NT2/D1 (cell line): ENCODE measurements at regions not wholly inside any gene's neighbourhood (a gene's known extent, or its start where the extent isn't known, plus 50 kb on each side); places are given as distances from the start of the nearest gene placed in this dataset.

ENCODE experiments used
- DNase-seq: peaks from one replicate; pipeline ENCODE4 v3.0.0-alpha.2; 2011; ENCODE audit warnings: low read depth, low spot score
- H3K27me3 ChIP-seq: 2 replicates; pipeline ENCODE4 v1.6.0; 2011; ENCODE audit warnings: mild to moderate bottlenecking; ENCODE audit not compliant: insufficient read length, insufficient read depth
- H3K36me3 ChIP-seq: 2 replicates; pipeline ENCODE4 v1.6.1; 2011; ENCODE audit warnings: mild to moderate bottlenecking, low read length, mixed read lengths; ENCODE audit not compliant: insufficient read depth, insufficient read length
- H3K4me1 ChIP-seq: 2 replicates; pipeline ENCODE4 v1.5.1; 2011; ENCODE audit not compliant: insufficient read depth, insufficient read length
- H3K4me3 ChIP-seq: 2 replicates; pipeline ENCODE4 v1.5.1; 2011; ENCODE audit warnings: low read depth; ENCODE audit not compliant: insufficient read length
- H3K9ac ChIP-seq: 2 replicates; pipeline ENCODE4 v1.6.0; 2011; ENCODE audit warnings: low read depth; ENCODE audit not compliant: insufficient read length
- H3K9me3 ChIP-seq: 2 replicates; pipeline ENCODE4 v1.5.1; 2011; ENCODE audit warnings: mild to moderate bottlenecking, low read length; ENCODE audit not compliant: insufficient read depth
- SUZ12 ChIP-seq: IDR thresholded peaks from 2 replicates; pipeline ENCODE4 v1.6.1; 2011; ENCODE audit not compliant: insufficient read length, insufficient read depth; ENCODE audit errors: extremely low read depth
- YY1 ChIP-seq: IDR thresholded peaks from 2 replicates; pipeline ENCODE4 v1.6.1; 2011; ENCODE audit not compliant: insufficient read length, insufficient read depth
- ZNF274 ChIP-seq: IDR thresholded peaks from 2 replicates; pipeline ENCODE4 v1.6.1; 2011; ENCODE audit warnings: mild to moderate bottlenecking, low read depth, low read length

DNA sequence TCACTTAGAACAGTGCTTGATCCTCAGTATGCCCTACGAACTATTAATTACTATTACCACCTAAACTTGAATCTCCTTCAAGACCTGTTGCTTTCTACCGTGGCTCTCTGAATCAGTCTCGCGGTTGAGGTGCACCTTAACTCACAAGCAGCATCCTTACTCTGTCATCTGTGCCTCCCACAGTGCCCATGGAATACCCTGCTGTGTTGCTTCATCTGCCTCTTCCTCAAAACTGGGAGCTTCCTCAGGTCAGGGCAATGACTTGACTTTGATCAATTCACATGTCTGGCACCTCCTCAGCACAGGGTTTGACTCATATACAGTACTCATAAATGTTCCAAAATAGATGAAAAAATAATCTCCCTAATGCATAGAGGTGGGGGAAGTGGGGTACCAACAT, 305.9 kb downstream of the NUAK1 start:
- no peak for DNase-seq
- TF ChIP-seq ZNF274 (no peak), SUZ12 (no peak), YY1 (no peak)
- no peak overlapping the region for H3K9ac ChIP-seq
- H3K4me3 ChIP-seq = no peak overlapping the region
- no peaks in the 10 kb centered on the region for H3K9me3 ChIP-seq
- no peaks in the 10 kb centered on the region for H3K27me3 ChIP-seq
- no peaks in the 10 kb centered on the region for H3K4me1 ChIP-seq
- H3K36me3 ChIP-seq = no peaks in the 10 kb centered on the region

DNA sequence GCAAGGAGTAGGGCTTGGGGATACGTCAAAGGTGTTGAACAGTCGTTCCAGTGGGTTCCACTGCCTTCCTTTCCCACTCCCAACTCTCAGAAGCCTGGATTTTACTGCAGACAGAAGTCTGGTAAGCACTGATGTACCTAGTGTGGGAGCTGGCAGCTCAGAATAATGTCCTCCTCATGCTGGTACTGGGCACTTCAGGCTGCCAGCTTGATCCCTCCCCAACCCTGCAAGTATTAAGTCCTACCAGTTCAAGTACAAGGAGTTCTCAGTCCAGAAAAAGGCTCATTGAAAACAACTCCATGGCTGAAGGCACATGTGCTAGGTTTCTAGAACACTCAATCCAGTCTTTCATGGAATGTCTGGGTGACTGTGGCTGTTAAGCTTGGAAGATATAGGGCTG, 304.3 kb downstream of the NUAK1 start:
- no peak for DNase-seq
- TF ChIP-seq ZNF274 (no peak), SUZ12 (no peak), YY1 (no peak)
- Histone ChIP-seq H3K9me3 (no peaks in the 10 kb centered on the region), H3K4me3 (no peak overlapping the region), H3K4me1 (no peaks in the 10 kb centered on the region), H3K27me3 (no peaks in the 10 kb centered on the region), H3K36me3 (no peaks in the 10 kb centered on the region), H3K9ac (no peak overlapping the region)

- no peak for DNase-seq
- H3K9ac ChIP-seq = no peak overlapping the region
- H3K4me1 ChIP-seq = no peaks in the 10 kb centered on the region
- no peaks in the 10 kb centered on the region for H3K27me3 ChIP-seq
- no peak overlapping the region for H3K4me3 ChIP-seq
- no peaks in the 10 kb centered on the region for H3K9me3 ChIP-seq
- no peaks in the 10 kb centered on the region for H3K36me3 ChIP-seq
- no peak for TF ChIP-seq ZNF274
- TF ChIP-seq SUZ12 = no peak
Observed at GRCh38 chr12:105835580-105836241, 303.0 kb downstream of the NUAK1 start.

GRCh38 chr12:105836242-105836622, 302.5 kb downstream of the NUAK1 start:
- H3K4me3 ChIP-seq = no peak overlapping the region
- DNase-seq = no peak
- no peaks in the 10 kb centered on the region for H3K36me3 ChIP-seq
- no peaks in the 10 kb centered on the region for H3K27me3 ChIP-seq
- H3K9me3 ChIP-seq = no peaks in the 10 kb centered on the region
- no peaks in the 10 kb centered on the region for H3K4me1 ChIP-seq
- TF ChIP-seq SUZ12 (no peak), YY1 (no peak), ZNF274 (no peak)
- H3K9ac ChIP-seq = no peak overlapping the region

DNA sequence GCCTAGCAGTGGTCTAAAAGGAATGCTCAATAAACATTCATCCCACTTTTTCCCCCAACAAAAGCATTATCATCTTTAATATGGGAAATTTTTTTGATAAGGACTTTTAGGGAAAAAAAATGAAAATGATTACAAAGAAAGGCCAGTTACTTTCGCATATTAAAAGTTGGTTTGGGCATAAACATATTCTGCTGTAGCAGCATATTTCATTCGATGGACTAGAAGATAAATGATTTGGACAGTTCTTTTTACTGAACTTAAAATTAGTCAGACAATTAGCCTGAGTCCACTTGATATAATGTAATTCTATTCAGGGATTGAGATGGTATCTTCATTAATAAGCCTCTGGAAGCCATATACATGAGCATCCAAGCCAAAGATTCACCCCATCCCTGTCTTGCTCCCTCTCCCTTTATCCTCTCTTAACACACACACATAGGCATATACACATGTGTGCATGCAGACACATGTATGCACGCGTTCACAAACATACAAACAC, 299.1 kb downstream of the NUAK1 start:
- no peaks in the 10 kb centered on the region for H3K9me3 ChIP-seq
- DNase-seq = no peak
- TF ChIP-seq ZNF274 (no peak), SUZ12 (no peak), YY1 (no peak)

GRCh38 chr12:105840384-105840783, 298.4 kb downstream of the NUAK1 start:
- no peak for TF ChIP-seq ZNF274
- no peak for TF ChIP-seq YY1
- TF ChIP-seq SUZ12 = no peak
- H3K27me3 ChIP-seq = no peaks in the 10 kb centered on the region

More for the DNA sequence above, 299.1 kb downstream of the NUAK1 start:
- no peak overlapping the region for H3K4me3 ChIP-seq
- no peak overlapping the region for H3K9ac ChIP-seq
- no peaks in the 10 kb centered on the region for H3K36me3 ChIP-seq
- H3K4me1 ChIP-seq = no peaks in the 10 kb centered on the region
- no peaks in the 10 kb centered on the region for H3K27me3 ChIP-seq

GRCh38 chr12:105841840-105842239, 296.9 kb downstream of the NUAK1 start:
- H3K9ac ChIP-seq = no peak overlapping the region
- H3K36me3 ChIP-seq = no peaks in the 10 kb centered on the region

More at GRCh38 chr12:105840384-105840783, 298.4 kb downstream of the NUAK1 start:
- H3K9me3 ChIP-seq = no peaks in the 10 kb centered on the region
- H3K4me1 ChIP-seq = no peaks in the 10 kb centered on the region
- H3K36me3 ChIP-seq = no peaks in the 10 kb centered on the region
- no peak overlapping the region for H3K9ac ChIP-seq
- DNase-seq = no peak
- H3K4me3 ChIP-seq = no peak overlapping the region

More at GRCh38 chr12:105841840-105842239, 296.9 kb downstream of the NUAK1 start:
- no peak for TF ChIP-seq YY1
- TF ChIP-seq SUZ12 = no peak
- TF ChIP-seq ZNF274 = no peak
- Histone ChIP-seq H3K9me3 (peaks cover 8% of the 10 kb centered on the region), H3K27me3 (no peaks in the 10 kb centered on the region), H3K4me3 (no peak overlapping the region), H3K4me1 (no peaks in the 10 kb centered on the region)
- no peak for DNase-seq
